ENCODE measurements at regions not wholly inside any gene's neighbourhood (a gene's known extent, or its start where the extent isn't known, plus 50 kb on each side); places are given as distances from the start of the nearest gene placed in this dataset.

DNA sequence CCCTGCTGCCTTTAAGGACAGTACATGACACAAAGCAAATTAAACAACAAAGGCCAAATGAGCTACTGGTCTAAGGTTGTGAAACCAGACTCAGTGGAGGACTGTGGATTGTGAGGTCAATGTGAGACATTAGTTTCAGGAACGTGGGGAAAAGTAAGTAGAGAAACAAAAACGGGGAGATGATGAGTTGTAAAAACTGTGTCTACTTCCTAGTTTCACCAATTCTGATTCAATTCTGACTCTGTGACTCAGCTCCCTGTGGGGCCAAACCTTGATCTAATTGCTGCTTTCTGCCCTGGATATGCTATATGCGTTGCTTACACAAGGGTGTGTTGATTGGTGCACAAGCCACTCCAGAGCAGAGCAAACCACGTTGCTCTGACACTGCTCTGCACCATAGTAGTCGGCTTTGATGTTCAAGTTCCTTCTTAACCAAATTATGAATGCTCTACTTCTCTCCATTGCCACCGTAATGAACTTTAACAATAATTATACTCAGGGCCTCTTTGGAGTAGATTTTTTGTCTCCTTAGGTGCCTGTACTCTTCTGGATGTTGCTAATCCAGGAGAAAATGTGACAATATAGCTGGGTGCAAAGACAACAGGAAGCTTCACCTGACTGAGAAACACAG lies 1640.1 kb upstream of the CELF4 start (continued):
- TF ChIP-seq TBP (IDR thresholded peaks at IDR 0.05; ENCODE audit: low read depth, low read length) (no peak), RBBP5 (IDR thresholded peaks at IDR 0.05; ENCODE audit: borderline replicate concordance, low read depth, low read length) (no peak), HDAC2 (IDR thresholded peaks at IDR 0.05; ENCODE audit: borderline replicate concordance in 1 of 2, low read depth in 2 of 2, low read length in 2 of 2) (no peak), PHF8 (conservative IDR thresholded peaks at IDR 0.05; ENCODE audit: low read depth, low read length) (no peak), MAFK (IDR thresholded peaks at IDR 0.05; ENCODE audit: low read depth, low read length) (no peak), ZNF274 (IDR thresholded peaks at IDR 0.05; ENCODE audit: borderline replicate concordance, extremely low read depth, low read length) (no peak), ATF3 (IDR thresholded peaks at IDR 0.05; ENCODE audit: insufficient read depth, low read depth, low read length) (no peak), CEBPB (IDR thresholded peaks at IDR 0.05; ENCODE audit: low read depth, low read length) (no peak), BRCA1 (IDR thresholded peaks at IDR 0.05; ENCODE audit: low read depth, low read length) (no peak), JUND (IDR thresholded peaks at IDR 0.05; ENCODE audit: low read length) (no peak)

All from H1 (cell line).